Left lung (tissue), 4 donors: ENCODE measurements at regions not wholly inside any gene's neighbourhood (a gene's known extent, or its start where the extent isn't known, plus 50 kb on each side); places are given as distances from the start of the nearest gene placed in this dataset.

ENCODE experiments used
- ATAC-seq: fragments of 200-7000 bp; cut with Tn5 transposase; one replicate; pipeline ENCODE4 v1.9.1; 2020; ENCODE audit warnings: moderate library complexity
- DNase-seq, 4 donors: peaks; one replicate each; pipeline ENCODE4 v3.0.0-alpha.2; 2013 to 2020
- H3K27ac ChIP-seq, 2 donors: fragments of 200-600 bp; sonication (generic) in 1 of 2; one replicate each; pipeline versions ENCODE4 v1.5.0 to v1.8.0; 2020 to 2021
- H3K27me3 ChIP-seq, 2 donors: fragments of 200-600 bp; sonication (generic) in 1 of 2; one replicate each; pipeline versions ENCODE4 v1.5.0 to v1.8.0; 2020 to 2021
- H3K36me3 ChIP-seq, 2 donors: fragments of 200-600 bp; sonication (generic) in 1 of 2; one replicate each; pipeline versions ENCODE4 v1.5.0 to v1.8.0; 2020 to 2021
- H3K4me1 ChIP-seq, 2 donors: fragments of 200-600 bp; one replicate each; pipeline ENCODE4 v1.8.0; 2021
- H3K4me3 ChIP-seq, 2 donors: fragments of 200-600 bp; sonication (generic) in 1 of 2; one replicate each; pipeline versions ENCODE4 v1.5.0 to v1.8.0; 2020 to 2021; ENCODE audit warnings: mild to moderate bottlenecking in 1 of 2
- H3K9me3 ChIP-seq, 2 donors: fragments of 200-600 bp; sonication (generic) in 1 of 2; one replicate each; pipeline versions ENCODE4 v1.5.0 to v1.8.0; 2020 to 2021
- intact Hi-C, 2 donors: fragments of 100-400 bp; cut with DNase I; formaldehyde crosslinking; loops; one replicate each; pipeline versions ENCODE4 v1.11.2 to v1.14.2; 2022
- TF ChIP-seq, protein P1 (sequence below), 2 donors: fragments of 200-600 bp; sonication (generic) in 1 of 2; IDR thresholded peaks; one replicate each; pipeline versions ENCODE4 v1.5.0 to v1.8.0; 2021; ENCODE audit warnings: antibody characterized with exemption in 2 of 2
- donor health status: DM: no; HTN: yes; CAD: no.
- donor health status: DM: no; HTN: no; CAD: no.

DNA sequence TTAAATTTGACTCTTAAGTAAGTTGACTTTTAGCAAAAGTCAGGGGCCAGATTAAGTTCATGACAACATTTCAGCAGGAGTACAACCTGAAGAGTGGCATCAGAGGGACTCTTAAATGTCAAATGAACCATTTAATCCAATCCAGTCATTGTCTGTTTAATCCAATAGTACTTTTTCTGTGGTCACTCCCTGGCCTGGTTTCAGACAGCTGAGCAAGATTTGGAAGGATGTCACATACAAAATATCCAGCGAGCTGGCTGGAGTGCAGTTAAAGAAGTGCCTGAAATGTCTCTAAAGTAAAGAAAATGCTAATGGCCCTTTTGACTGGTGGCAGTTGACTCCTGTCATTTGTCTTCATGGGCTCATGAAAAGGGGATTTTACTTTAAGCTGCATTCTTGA lies 1082.1 kb downstream of the AACS start:
- H3K4me3 ChIP-seq = no peak overlapping the region
- peaks cover 0 to 4% of the 10 kb centered on the region in 2 donors for H3K9me3 ChIP-seq
- no peaks in the 10 kb centered on the region for H3K36me3 ChIP-seq
- ATAC-seq (no peak), DNase-seq (no peak)
- no peak overlapping the region for H3K27ac ChIP-seq
- TF ChIP-seq, protein P1, sequence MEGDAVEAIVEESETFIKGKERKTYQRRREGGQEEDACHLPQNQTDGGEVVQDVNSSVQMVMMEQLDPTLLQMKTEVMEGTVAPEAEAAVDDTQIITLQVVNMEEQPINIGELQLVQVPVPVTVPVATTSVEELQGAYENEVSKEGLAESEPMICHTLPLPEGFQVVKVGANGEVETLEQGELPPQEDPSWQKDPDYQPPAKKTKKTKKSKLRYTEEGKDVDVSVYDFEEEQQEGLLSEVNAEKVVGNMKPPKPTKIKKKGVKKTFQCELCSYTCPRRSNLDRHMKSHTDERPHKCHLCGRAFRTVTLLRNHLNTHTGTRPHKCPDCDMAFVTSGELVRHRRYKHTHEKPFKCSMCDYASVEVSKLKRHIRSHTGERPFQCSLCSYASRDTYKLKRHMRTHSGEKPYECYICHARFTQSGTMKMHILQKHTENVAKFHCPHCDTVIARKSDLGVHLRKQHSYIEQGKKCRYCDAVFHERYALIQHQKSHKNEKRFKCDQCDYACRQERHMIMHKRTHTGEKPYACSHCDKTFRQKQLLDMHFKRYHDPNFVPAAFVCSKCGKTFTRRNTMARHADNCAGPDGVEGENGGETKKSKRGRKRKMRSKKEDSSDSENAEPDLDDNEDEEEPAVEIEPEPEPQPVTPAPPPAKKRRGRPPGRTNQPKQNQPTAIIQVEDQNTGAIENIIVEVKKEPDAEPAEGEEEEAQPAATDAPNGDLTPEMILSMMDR (IDR thresholded peaks at IDR 0.05) = no peak
- H3K4me1 ChIP-seq = no peaks in the 10 kb centered on the region
- H3K27me3 ChIP-seq = no peaks in the 10 kb centered on the region
- intact Hi-C loops = no loop called here

DNA sequence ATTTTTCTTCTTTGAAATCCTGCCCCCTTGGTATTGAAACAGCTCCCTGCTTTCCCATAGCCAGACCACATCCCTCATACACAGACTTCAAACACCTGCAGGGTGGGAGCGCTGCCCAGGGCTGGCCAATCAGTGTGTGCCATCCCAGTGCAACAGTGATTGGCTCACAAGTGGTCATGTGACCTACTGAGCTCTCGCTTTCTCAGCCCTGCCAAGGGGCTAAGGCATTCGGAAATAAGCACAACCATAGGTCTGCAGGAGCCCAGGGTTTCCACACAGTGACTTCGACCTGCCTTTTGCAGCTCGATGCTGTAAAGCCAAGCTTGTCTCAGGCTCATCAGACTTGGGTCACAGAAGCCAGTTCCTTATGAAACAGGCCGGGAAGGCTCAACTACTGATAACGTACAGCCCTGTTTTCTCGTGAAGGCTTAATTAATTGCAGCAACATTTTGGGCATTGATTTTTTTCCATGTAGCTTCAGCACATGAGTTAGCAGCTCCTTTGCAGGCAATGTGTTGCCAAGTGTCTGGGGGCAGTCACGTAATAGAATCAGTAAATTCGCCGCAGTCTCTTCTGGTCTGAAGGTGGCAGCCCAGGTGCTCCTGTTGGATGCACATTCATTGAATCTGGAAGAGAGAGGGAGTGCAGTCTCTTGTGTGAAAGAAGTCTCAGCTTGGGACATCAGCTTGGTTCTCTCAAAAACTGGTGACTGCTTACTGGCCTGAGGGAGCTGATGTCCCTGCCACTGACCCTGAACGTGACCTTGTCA lies 1091.8 kb downstream of the AACS start:
- H3K4me3 ChIP-seq = no peak overlapping the region
- H3K27me3 ChIP-seq = no peaks in the 10 kb centered on the region
- H3K36me3 ChIP-seq = no peaks in the 10 kb centered on the region
- TF ChIP-seq, protein P1 (IDR thresholded peaks at IDR 0.05) = no peak
- DNase-seq (no peak), ATAC-seq (no peak)
- H3K9me3 ChIP-seq = no peaks in the 10 kb centered on the region
- H3K27ac ChIP-seq = no peak overlapping the region
- H3K4me1 ChIP-seq = no peaks in the 10 kb centered on the region
- intact Hi-C loops = no loop called here

DNA sequence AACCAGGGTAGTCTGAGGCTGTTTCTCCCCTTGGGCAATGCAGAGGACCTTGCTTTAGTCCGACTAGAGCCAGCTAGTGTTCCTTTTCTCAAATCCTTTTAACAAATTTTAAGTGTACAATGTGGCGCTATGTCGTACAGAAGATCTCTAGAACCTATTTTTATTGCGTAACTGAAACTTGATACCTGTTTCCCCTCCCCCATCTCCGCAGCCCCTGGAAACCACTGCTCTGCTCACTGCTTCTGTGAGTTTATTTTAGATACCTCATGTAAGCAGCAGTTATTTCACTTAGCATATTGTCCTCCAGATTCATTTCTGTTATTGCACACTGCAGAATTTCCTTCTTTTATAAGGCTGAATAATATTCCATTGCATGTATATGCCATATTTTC lies 1092.3 kb downstream of the AACS start:
- Histone ChIP-seq H3K27me3 (no peaks in the 10 kb centered on the region), H3K4me3 (no peak overlapping the region), H3K36me3 (no peaks in the 10 kb centered on the region), H3K4me1 (no peaks in the 10 kb centered on the region), H3K27ac (no peak overlapping the region), H3K9me3 (no peaks in the 10 kb centered on the region)
- TF ChIP-seq, protein P1 (IDR thresholded peaks at IDR 0.05) = no peak
- DNase-seq = no peak
- ATAC-seq = no peak
- intact Hi-C loops = no loop called here

DNA sequence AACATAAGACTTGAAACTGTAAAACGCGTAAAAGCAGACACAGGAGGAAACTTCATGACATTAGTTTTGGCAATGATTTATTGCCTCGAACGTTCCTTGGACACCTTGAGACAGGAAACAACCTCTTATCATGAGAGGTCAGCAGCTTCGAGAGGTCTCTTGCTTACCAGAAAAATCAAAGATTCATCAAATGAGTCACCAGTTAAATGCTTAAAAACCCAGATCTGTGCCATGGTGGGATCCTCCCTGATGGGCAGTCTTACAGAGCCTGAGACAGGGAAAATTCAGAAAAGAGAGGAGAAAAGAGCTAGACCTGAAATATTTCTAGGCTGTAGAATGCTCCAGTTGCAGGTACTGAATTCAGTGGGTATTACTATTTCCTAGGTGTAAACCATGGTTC lies 1093.9 kb downstream of the AACS start:
- Histone ChIP-seq H3K9me3 (no peaks in the 10 kb centered on the region), H3K27ac (no peak overlapping the region), H3K27me3 (no peaks in the 10 kb centered on the region), H3K36me3 (no peaks in the 10 kb centered on the region), H3K4me3 (no peak overlapping the region), H3K4me1 (no peaks in the 10 kb centered on the region)
- intact Hi-C loops = no loop called here
- DNase-seq = no peak
- TF ChIP-seq, protein P1 (IDR thresholded peaks at IDR 0.05) = no peak
- ATAC-seq = peak; percentile 42

DNA sequence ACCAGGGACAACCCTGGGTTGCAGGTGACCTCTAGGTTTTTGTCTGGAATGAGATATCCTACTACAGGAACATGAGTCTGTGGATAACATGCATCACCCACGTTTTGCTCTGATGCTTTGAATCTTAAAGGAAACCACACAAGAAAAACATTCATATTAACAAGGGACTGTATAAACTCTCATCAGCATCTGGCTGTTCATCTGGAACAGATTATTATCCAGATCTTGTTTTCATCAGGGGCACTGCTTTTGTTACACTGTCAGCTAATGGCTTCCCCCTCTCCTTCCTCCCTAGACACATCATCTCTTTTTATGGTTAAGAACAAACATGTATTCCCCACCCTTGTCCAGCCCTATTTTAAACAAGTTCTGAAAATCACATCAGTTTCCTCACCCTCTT lies 1095.7 kb downstream of the AACS start:
- ATAC-seq (no peak), DNase-seq (no peak)
- Histone ChIP-seq H3K4me3 (no peak overlapping the region), H3K9me3 (no peaks in the 10 kb centered on the region), H3K4me1 (no peaks in the 10 kb centered on the region), H3K27me3 (no peaks in the 10 kb centered on the region), H3K36me3 (no peaks in the 10 kb centered on the region), H3K27ac (no peak overlapping the region)
- TF ChIP-seq, protein P1 (IDR thresholded peaks at IDR 0.05) = no peak
- intact Hi-C loops = no loop called here
